ENCODE measurements at regions not wholly inside any gene's neighbourhood (a gene's known extent, or its start where the extent isn't known, plus 50 kb on each side); places are given as distances from the start of the nearest gene placed in this dataset.

GRCh38 chr3:18743761-18744160, 318.6 kb upstream of the SATB1 start:
- H3K9ac ChIP-seq (ENCODE audit: low read depth, low read length) = no peak overlapping the region
- H3K18ac ChIP-seq (ENCODE audit: low read depth, low read length) = no peak overlapping the region
- H3K56ac ChIP-seq (ENCODE audit: extremely low read depth, insufficient read depth, low read length) = no peak overlapping the region
- 0 out of 2 replicates have a peak, but pooled peaks cover 4% of the 10 kb centered on the region for H3K9me3 ChIP-seq (ENCODE audit: control insufficient read depth, insufficient read depth, low read length)
- no peak overlapping the region for H2BK20ac ChIP-seq (ENCODE audit: low read depth, low read length)
- ChIA-PET POLR2A (ENCODE audit: unreplicated experiment) (no interaction called here), CTCF (interaction anchor here (0.6 kb wide), 1 partner anchor 109 kb away, joined by 3 read pairs; no protein-coding TSS in a partner anchor)
- H4K5ac ChIP-seq (ENCODE audit: low read depth, low read length) = no peak overlapping the region
- H3K27ac ChIP-seq (ENCODE audit: insufficient read depth, low read length) = no peak overlapping the region
- H3K9me1 ChIP-seq (ENCODE audit: insufficient read depth, low read length) = no peaks in the 10 kb centered on the region
- no peak overlapping the region for H2BK15ac ChIP-seq (ENCODE audit: low read depth, low read length)
- H3K27me3 ChIP-seq (ENCODE audit: control insufficient read depth, insufficient read depth, low read length) = no peaks in the 10 kb centered on the region
- intact Hi-C loops (cut with micrococcal nuclease) = no loop called here
- no peak overlapping the region for H2AK5ac ChIP-seq (ENCODE audit: low read depth, low read length)
- no peak overlapping the region for H3K4ac ChIP-seq (ENCODE audit: low read depth, low read length)
- H3K79me1 ChIP-seq (ENCODE audit: low read depth in 1 of 2, low read length in 2 of 2) = no peaks in the 10 kb centered on the region
- no peak overlapping the region for H3K4me2 ChIP-seq (ENCODE audit: low read depth, low read length)
- TF ChIP-seq FOS (IDR thresholded peaks at IDR 0.05; ENCODE audit: low read depth, low read length) = no peak
- no peak for TF ChIP-seq POLR2A (IDR thresholded peaks at IDR 0.05; ENCODE audit: low read depth, low read length)
- TF ChIP-seq BHLHE40 (IDR thresholded peaks at IDR 0.05; ENCODE audit: low read depth, low read length) = no peak
- TF ChIP-seq RFX5 (IDR thresholded peaks at IDR 0.05; ENCODE audit: low read depth, low read length) = no peak
- TF ChIP-seq CHD1 (IDR thresholded peaks at IDR 0.05; ENCODE audit: low read depth, low read length) = no peak
- TF ChIP-seq RCOR1 (IDR thresholded peaks at IDR 0.05; ENCODE audit: insufficient replicate concordance, low read length) = no peak
- no peak for TF ChIP-seq NFE2L2 (IDR thresholded peaks at IDR 0.05; ENCODE audit: low read depth, low read length)
- no peak for TF ChIP-seq CEBPB (IDR thresholded peaks at IDR 0.05; ENCODE audit: low read depth, low read length)
- no peak for TF ChIP-seq RAD21 (IDR thresholded peaks at IDR 0.05; ENCODE audit: low read length)
- TF ChIP-seq, protein P1, sequence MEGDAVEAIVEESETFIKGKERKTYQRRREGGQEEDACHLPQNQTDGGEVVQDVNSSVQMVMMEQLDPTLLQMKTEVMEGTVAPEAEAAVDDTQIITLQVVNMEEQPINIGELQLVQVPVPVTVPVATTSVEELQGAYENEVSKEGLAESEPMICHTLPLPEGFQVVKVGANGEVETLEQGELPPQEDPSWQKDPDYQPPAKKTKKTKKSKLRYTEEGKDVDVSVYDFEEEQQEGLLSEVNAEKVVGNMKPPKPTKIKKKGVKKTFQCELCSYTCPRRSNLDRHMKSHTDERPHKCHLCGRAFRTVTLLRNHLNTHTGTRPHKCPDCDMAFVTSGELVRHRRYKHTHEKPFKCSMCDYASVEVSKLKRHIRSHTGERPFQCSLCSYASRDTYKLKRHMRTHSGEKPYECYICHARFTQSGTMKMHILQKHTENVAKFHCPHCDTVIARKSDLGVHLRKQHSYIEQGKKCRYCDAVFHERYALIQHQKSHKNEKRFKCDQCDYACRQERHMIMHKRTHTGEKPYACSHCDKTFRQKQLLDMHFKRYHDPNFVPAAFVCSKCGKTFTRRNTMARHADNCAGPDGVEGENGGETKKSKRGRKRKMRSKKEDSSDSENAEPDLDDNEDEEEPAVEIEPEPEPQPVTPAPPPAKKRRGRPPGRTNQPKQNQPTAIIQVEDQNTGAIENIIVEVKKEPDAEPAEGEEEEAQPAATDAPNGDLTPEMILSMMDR (conservative IDR thresholded peaks at IDR 0.05; ENCODE audit: low read depth, low read length) = no peak
- TF ChIP-seq, protein P2, sequence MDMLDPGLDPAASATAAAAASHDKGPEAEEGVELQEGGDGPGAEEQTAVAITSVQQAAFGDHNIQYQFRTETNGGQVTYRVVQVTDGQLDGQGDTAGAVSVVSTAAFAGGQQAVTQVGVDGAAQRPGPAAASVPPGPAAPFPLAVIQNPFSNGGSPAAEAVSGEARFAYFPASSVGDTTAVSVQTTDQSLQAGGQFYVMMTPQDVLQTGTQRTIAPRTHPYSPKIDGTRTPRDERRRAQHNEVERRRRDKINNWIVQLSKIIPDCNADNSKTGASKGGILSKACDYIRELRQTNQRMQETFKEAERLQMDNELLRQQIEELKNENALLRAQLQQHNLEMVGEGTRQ (IDR thresholded peaks at IDR 0.05; ENCODE audit: low read depth, low read length) = no peak
- TF ChIP-seq MXI1 (IDR thresholded peaks at IDR 0.05; ENCODE audit: borderline replicate concordance, low read depth, low read length) = no peak
- TF ChIP-seq, protein P3, sequence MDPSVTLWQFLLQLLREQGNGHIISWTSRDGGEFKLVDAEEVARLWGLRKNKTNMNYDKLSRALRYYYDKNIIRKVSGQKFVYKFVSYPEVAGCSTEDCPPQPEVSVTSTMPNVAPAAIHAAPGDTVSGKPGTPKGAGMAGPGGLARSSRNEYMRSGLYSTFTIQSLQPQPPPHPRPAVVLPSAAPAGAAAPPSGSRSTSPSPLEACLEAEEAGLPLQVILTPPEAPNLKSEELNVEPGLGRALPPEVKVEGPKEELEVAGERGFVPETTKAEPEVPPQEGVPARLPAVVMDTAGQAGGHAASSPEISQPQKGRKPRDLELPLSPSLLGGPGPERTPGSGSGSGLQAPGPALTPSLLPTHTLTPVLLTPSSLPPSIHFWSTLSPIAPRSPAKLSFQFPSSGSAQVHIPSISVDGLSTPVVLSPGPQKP (IDR thresholded peaks at IDR 0.05; ENCODE audit: borderline replicate concordance, low read depth, low read length) = no peak
- TF ChIP-seq MAFK (IDR thresholded peaks at IDR 0.05; ENCODE audit: low read depth, low read length) = no peak
- TF ChIP-seq MAZ (IDR thresholded peaks at IDR 0.05; ENCODE audit: borderline replicate concordance, low read depth, low read length) = no peak
- no peak for TF ChIP-seq SMC3 (IDR thresholded peaks at IDR 0.05; ENCODE audit: low read depth, low read length)
- no peak overlapping the region for H3K4me3 ChIP-seq (ENCODE audit: insufficient read depth, low read depth, low read length)
- no peak overlapping the region for H3K14ac ChIP-seq (replicated peaks; ENCODE audit: low read depth, low read length)
- ATAC-seq (ENCODE audit: low read depth) = no peak
- no peaks in the 10 kb centered on the region for H4K20me1 ChIP-seq (ENCODE audit: insufficient read depth, low read length)
- no peak overlapping the region for H4K91ac ChIP-seq (ENCODE audit: insufficient read depth, low read depth, low read length)
- no TSS peak for BruUV-seq (replicated peaks)
- H3K4me1 ChIP-seq (ENCODE audit: control insufficient read depth, insufficient read depth, low read length) = no peaks in the 10 kb centered on the region
- 40% methylated on average over 1 of the region's 2 CpGs; no CpG with 5 or more reads in 1 of the 2 experiments for WGBS, 2 experiments (ENCODE audit: extremely low coverage in 2 of 2, insufficient read length in 1 of 2)
- no peak overlapping the region for H3K23ac ChIP-seq (ENCODE audit: low read depth, low read length)
- dilution Hi-C loops (cut with HindIII; ENCODE audit: low sequenced_read_pairs, unreplicated experiment) = no loop called here
- H2AK9ac ChIP-seq (replicated peaks; ENCODE audit: low read depth, low read length, poor library complexity) = no peak overlapping the region
- no peak overlapping the region for H2BK5ac ChIP-seq (ENCODE audit: low read depth, low read length, poor library complexity, severe bottlenecking)
- no peak overlapping the region for H2BK120ac ChIP-seq (ENCODE audit: low read depth, low read length)
- no peaks in the 10 kb centered on the region for H3K36me3 ChIP-seq (ENCODE audit: control insufficient read depth, insufficient read depth, low read length)
- in situ Hi-C loops (cut with MboI; ENCODE audit: low sequenced_read_pairs) = no loop called here
- H2AFZ ChIP-seq (replicated peaks; ENCODE audit: low read length, poor library complexity) = no peak overlapping the region
- no peak overlapping the region for H4K8ac ChIP-seq (ENCODE audit: low read depth in 2 of 2, low read length in 2 of 2)
- DNase-seq = no peak
